MM.1S (cell line): ENCODE measurements at regions not wholly inside any gene's neighbourhood (a gene's known extent, or its start where the extent isn't known, plus 50 kb on each side); places are given as distances from the start of the nearest gene placed in this dataset.
"Not testable (repeated sequence)": the region's sequence is repeated elsewhere in the genome, so short reads cannot be mapped to it uniquely, and the experiment has no call there.

ENCODE experiments used
- DNase-seq: peaks from one replicate; pipeline ENCODE4 v3.0.0-alpha.2; 2015
- H2AFZ ChIP-seq: fragments of 300-600 bp; sonication (generic); 2 replicates; pipeline ENCODE4 v1.6.0; 2016; ENCODE audit warnings: antibody characterized with exemption, low read length
- H3F3A ChIP-seq: fragments of 300-600 bp; sonication (generic); 2 replicates; pipeline ENCODE4 v1.6.1; 2016; ENCODE audit warnings: mild to moderate bottlenecking, antibody characterized with exemption, low read length, moderate library complexity, mixed read lengths; ENCODE audit not compliant: insufficient read depth
- H3K27ac ChIP-seq: fragments of 300-600 bp; sonication (generic); 2 replicates; pipeline ENCODE4 v1.5.1; 2016; ENCODE audit warnings: mild to moderate bottlenecking, low read length
- H3K27me3 ChIP-seq: fragments of 300-600 bp; sonication (generic); replicated peaks from 2 replicates; pipeline ENCODE4 v1.6.0; 2016; ENCODE audit warnings: low read length; ENCODE audit not compliant: insufficient read depth
- H3K36me3 ChIP-seq: fragments of 300-600 bp; sonication (generic); replicated peaks from 2 replicates; pipeline ENCODE4 v1.6.1; 2016; ENCODE audit warnings: mild to moderate bottlenecking, low read length, mixed read lengths; ENCODE audit not compliant: insufficient read depth
- H3K4me1 ChIP-seq: fragments of 300-600 bp; sonication (generic); 2 replicates; pipeline ENCODE4 v1.6.1; 2016; ENCODE audit warnings: low read length, mixed read lengths
- H3K4me2 ChIP-seq: fragments of 300-600 bp; sonication (generic); 2 replicates; pipeline ENCODE4 v1.6.0; 2016; ENCODE audit warnings: low read depth, low read length
- H3K4me3 ChIP-seq: fragments of 300-600 bp; sonication (generic); 2 replicates; pipeline ENCODE4 v1.5.1; 2016; ENCODE audit warnings: low read length, mixed read lengths
- H3K79me2 ChIP-seq: fragments of 300-600 bp; sonication (generic); 2 replicates; pipeline ENCODE4 v1.6.1; 2016; ENCODE audit warnings: mixed run types, low read length, mixed read lengths
- H3K9ac ChIP-seq: fragments of 300-600 bp; sonication (generic); 2 replicates; pipeline ENCODE4 v1.6.1; 2016; ENCODE audit warnings: low read length, mixed read lengths
- H3K9me2 ChIP-seq: fragments of 300-600 bp; sonication (generic); replicated peaks from 2 replicates; pipeline ENCODE4 v1.6.1; 2016; ENCODE audit warnings: mild to moderate bottlenecking, low read length, mixed read lengths; ENCODE audit not compliant: insufficient read depth
- H3K9me3 ChIP-seq: fragments of 300-600 bp; sonication (generic); replicated peaks from 2 replicates; pipeline ENCODE4 v1.6.1; 2016; ENCODE audit warnings: mild to moderate bottlenecking, low read length, mixed read lengths; ENCODE audit not compliant: insufficient read depth
- H4K20me1 ChIP-seq: fragments of 300-600 bp; sonication (generic); 2 replicates; pipeline ENCODE4 v1.6.1; 2016; ENCODE audit warnings: mild to moderate bottlenecking, low read length, moderate library complexity, mixed read lengths; ENCODE audit not compliant: insufficient read depth
- EZH2 ChIP-seq: fragments of 300-600 bp; sonication (generic); optimal IDR thresholded peaks from 2 replicates; pipeline ENCODE3; 2017; ENCODE audit warnings: low read depth, mild to moderate bottlenecking, antibody characterized with exemption, low read length, mixed read lengths
- EZH2phosphoT487 ChIP-seq: fragments of 300-600 bp; sonication (generic); IDR thresholded peaks from 2 replicates; pipeline ENCODE4 v1.6.1; 2018; ENCODE audit warnings: antibody characterized with exemption, low read length
- TF ChIP-seq, protein P1 (sequence below): fragments of 300-600 bp; sonication (generic); IDR thresholded peaks from 2 replicates; pipeline ENCODE4 v1.5.1; 2016; ENCODE audit warnings: antibody characterized with exemption, low read length, mixed read lengths

DNA sequence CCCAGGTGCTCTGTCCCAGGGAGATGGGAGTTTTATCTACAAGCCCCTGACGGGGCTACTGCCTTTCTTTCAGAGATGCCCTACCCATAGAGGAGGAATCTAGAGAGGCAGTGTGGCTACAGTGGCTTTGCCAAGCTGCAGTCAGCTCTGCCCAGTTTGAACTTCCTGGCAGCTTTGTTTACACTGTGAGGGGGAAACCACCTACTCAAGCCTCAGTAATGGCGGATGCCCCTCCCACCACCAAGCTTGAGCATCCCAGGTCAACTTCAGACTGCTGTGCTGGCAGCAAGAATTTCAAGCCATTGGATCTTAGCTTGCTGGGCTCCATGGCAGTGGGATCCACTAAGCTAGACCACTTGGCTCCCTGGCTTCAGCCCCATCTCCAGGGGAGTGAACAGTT lies 53.1 kb upstream of the TMEM252 start:
- not testable (repeated sequence) for H3K79me2 ChIP-seq, H3K4me1 ChIP-seq, H3K9me2 ChIP-seq, H3K27me3 ChIP-seq, H3K4me3 ChIP-seq, H3K27ac ChIP-seq, H3F3A ChIP-seq, H3K9ac ChIP-seq, H3K9me3 ChIP-seq, H3K4me2 ChIP-seq, H3K36me3 ChIP-seq, H4K20me1 ChIP-seq
- DNase-seq = peak; percentile 48
- H2AFZ ChIP-seq = peak overlapping the region; percentile 38; the same call in 1 of the 2 replicates

DNA sequence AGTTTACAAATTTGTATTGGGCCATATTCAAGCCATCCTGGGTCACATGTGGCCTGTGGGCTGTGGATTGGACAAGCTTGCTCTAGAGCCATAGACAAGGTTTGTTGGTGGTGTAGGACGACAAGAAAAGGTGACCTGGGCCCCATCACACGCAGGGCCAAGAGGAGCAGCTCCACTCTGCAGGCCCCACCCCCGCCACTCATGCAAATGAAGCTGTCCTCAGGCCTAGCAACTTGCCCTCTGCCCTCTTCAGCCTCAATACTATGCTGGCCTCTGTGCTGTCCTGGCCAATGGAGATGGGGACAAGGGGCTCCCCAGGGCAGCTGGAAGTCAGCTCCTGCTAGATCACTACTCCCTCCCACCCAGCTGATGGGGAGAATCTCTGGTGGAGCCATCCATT lies 55.2 kb upstream of the TMEM252 start:
- Histone ChIP-seq H3K27me3 (no peaks in the 10 kb centered on the region), H3K9ac (no peak overlapping the region), H2AFZ (no peak overlapping the region), H3K9me2 (no peaks in the 10 kb centered on the region), H3K9me3 (no peaks in the 10 kb centered on the region), H3K4me3 (no peak overlapping the region), H3K36me3 (no peaks in the 10 kb centered on the region), H3K4me1 (no peaks in the 10 kb centered on the region), H3F3A (no peaks in the 10 kb centered on the region), H3K4me2 (no peak overlapping the region), H4K20me1 (no peaks in the 10 kb centered on the region), H3K27ac (no peak overlapping the region), H3K79me2 (no peaks in the 10 kb centered on the region)
- DNase-seq = no peak
- TF ChIP-seq EZH2phosphoT487 (no peak), EZH2 (no peak)
- TF ChIP-seq, protein P1, sequence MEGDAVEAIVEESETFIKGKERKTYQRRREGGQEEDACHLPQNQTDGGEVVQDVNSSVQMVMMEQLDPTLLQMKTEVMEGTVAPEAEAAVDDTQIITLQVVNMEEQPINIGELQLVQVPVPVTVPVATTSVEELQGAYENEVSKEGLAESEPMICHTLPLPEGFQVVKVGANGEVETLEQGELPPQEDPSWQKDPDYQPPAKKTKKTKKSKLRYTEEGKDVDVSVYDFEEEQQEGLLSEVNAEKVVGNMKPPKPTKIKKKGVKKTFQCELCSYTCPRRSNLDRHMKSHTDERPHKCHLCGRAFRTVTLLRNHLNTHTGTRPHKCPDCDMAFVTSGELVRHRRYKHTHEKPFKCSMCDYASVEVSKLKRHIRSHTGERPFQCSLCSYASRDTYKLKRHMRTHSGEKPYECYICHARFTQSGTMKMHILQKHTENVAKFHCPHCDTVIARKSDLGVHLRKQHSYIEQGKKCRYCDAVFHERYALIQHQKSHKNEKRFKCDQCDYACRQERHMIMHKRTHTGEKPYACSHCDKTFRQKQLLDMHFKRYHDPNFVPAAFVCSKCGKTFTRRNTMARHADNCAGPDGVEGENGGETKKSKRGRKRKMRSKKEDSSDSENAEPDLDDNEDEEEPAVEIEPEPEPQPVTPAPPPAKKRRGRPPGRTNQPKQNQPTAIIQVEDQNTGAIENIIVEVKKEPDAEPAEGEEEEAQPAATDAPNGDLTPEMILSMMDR = no peak

DNA sequence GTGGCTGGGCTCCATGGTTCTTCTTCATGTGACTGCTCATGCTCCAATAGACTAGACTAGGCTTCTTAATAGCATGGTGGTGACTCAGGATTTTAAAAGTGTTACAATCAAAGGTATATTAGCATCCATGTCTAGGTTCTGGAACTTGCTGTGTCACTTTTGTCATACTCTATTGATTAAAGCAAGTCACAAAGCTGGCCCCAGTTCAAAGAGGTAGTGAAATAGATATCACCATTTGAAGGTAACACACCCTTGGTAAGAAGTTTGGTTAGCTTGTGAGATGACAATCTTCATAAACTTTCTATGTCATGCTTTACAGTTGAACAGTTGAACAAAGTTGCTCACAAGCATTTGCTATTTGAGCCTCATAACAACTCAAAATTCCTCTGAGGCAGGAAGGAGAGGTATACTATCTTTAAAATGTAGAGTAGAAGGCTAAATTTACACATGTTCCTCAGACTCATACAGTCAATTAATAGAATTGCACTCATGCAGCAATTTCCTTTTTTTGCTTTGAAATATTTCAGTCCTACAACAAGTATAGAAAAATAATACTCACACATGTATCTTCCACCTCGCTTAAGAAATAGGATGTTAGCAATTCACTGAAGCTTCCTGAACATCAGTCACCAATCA lies 56.8 kb upstream of the TMEM252 start:
- Histone ChIP-seq H3F3A (no peaks in the 10 kb centered on the region), H3K27me3 (no peaks in the 10 kb centered on the region), H3K9me3 (no peaks in the 10 kb centered on the region), H2AFZ (no peak overlapping the region), H3K79me2 (no peaks in the 10 kb centered on the region), H3K27ac (no peak overlapping the region), H3K9me2 (no peaks in the 10 kb centered on the region), H3K4me3 (no peak overlapping the region), H3K36me3 (no peaks in the 10 kb centered on the region), H3K9ac (no peak overlapping the region), H3K4me2 (no peak overlapping the region), H4K20me1 (no peaks in the 10 kb centered on the region), H3K4me1 (no peaks in the 10 kb centered on the region)
- no peak for DNase-seq
- no peak for TF ChIP-seq EZH2
- TF ChIP-seq EZH2phosphoT487 = no peak
- TF ChIP-seq, protein P1 = no peak

DNA sequence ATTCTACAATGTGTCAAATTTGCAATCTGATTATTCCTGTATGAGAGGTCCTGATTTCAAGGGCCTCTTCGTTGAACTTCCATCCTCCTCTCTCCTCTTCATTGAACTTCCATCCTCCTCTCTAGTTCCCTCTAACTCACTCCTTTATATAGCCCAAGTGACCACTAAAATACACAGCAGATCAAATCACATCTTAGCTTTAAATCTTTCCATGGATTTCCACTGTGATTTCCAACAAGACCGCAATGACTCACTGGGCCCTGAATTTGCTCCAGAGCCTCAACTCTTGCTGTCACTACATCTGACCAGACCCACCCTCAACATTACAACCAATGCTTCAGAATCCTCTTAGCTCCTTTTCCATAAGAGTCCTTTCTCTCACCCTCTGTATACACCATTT lies 59.1 kb upstream of the TMEM252 start:
- H3K4me1 ChIP-seq = no peaks in the 10 kb centered on the region
- no peak overlapping the region for H2AFZ ChIP-seq
- no peak overlapping the region for H3K27ac ChIP-seq
- H3K9me3 ChIP-seq = no peaks in the 10 kb centered on the region
- no peaks in the 10 kb centered on the region for H3F3A ChIP-seq
- H3K4me3 ChIP-seq = no peak overlapping the region
- no peak overlapping the region for H3K9ac ChIP-seq
- no peaks in the 10 kb centered on the region for H3K36me3 ChIP-seq
- H3K27me3 ChIP-seq = no peaks in the 10 kb centered on the region
- H3K4me2 ChIP-seq = no peak overlapping the region
- no peaks in the 10 kb centered on the region for H3K79me2 ChIP-seq
- TF ChIP-seq, protein P1 = no peak
- TF ChIP-seq EZH2phosphoT487 (no peak), EZH2 (no peak)
- H3K9me2 ChIP-seq = no peaks in the 10 kb centered on the region
- DNase-seq = no peak
- H4K20me1 ChIP-seq = no peaks in the 10 kb centered on the region
